DMS 273 treated with DMSO at 0.1 percent for 48 hours (cell line): ENCODE measurements at regions not wholly inside any gene's neighbourhood (a gene's known extent, or its start where the extent isn't known, plus 50 kb on each side); places are given as distances from the start of the nearest gene placed in this dataset.
"Not testable (repeated sequence)": the region's sequence is repeated elsewhere in the genome, so short reads cannot be mapped to it uniquely, and the experiment has no call there.

Experiments
- DNase-seq: peaks from one replicate; lab custom pipeline; 2025; lab: John Stamatoyannopoulos, UW

DNA sequence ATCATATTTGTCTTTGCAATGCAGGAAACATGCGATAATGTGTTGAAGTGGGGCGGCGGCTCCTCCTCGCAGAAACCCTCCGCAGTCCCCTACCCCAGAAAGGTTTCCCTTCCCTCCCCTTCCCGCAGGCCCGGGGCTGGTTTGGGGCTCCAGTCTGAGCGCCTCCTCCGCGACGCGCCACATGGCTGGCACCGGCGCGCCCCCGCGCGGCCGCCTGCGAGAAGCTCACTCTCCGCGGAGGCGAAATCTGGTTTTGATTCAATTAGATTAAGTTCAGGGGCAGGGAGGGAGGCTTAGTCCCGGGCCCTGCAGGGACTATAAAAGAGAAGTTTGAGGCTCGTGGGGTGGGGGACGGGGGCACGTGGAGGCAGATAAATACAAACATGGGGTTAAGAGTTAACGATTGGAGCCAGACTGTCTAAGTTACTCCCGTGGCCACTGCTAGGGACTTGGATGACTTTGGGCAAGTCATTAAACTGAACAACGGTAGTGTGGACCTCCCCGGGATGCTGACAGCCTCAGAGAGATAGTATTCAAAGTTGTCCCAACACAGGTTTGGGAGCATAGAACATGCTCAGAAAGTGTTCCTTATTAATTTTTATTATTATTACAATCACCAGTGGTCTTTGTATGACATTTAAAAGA lies 69.4 kb downstream of the MSX2 start:
- DNase-seq: peak; percentile 0

DNA sequence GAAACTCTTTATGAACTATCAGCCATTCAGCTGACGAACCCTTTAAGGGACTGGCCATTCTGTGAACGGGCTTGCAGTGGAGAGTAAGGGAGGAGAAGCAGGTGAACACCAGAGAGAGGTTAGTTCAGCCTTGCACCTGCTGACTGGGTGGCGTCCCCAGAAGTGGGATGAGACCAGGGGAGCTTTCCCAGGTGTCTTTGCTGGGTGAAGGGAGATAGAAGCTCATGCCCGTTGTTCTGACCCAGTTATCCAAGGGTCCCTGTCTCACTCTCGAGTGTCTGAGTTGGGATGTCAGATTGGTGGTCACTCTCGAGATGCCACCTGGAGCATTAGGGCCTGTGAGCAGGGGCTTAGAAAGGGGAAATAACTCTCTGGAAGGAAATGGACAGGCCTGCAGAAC lies 68.7 kb downstream of the MSX2 start:
- DNase-seq: no peak

DNA sequence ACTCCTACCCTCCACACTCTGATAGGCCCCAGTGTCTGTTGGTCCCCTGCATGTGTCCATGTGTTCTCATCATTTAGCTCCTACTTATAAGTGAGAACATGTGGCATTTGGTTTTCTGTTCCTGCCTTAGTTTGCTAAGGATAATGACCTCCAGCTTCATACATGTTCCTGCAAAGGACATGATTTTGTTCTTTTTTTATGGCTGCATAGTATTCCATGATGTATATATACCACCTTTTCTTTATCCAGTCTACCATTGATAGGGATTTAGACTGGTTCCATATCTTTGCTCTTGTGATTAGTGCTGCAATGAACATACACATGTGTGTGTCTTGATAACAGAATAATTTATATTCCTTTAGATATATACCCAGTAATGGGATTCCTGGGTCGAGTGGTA lies 67.9 kb downstream of the MSX2 start:
- not testable (repeated sequence) for DNase-seq

GRCh38 chr5:174790906-174791305 lies 66.5 kb downstream of the MSX2 start:
- DNase-seq: no peak

DNA sequence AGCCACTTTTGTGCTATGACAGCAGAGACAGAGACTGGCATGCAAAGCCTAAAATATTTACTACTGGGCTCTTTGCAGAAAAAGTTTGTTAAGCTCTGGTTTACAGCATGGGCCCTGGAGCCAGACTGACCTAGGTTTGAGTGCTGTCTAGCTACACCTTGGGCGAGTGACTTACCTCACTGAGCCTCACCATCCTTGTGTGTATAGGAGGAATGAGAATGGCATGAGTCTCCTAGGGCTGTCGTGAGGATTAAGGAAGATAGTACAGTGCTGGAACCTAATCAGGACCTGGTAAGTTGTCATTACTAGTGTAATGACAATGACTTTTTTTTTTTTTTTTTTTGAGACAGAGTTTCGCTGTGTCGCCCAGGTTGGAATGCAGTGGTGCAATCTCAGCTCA lies 65.2 kb downstream of the MSX2 start:
- DNase-seq: no peak

- no peak for DNase-seq
Measured at GRCh38 chr5:174785120-174785680, 60.8 kb downstream of the MSX2 start.
